ENCODE measurements at regions not wholly inside any gene's neighbourhood (a gene's known extent, or its start where the extent isn't known, plus 50 kb on each side); places are given as distances from the start of the nearest gene placed in this dataset.

GRCh38 chr12:30082381-30082780 lies 298.6 kb upstream of the TMTC1 start:
- DNase-seq (ENCODE audit: low spot score in 2 of 2) (no peak), ATAC-seq (no peak)
- H3K9me3 Mint-ChIP-seq, result peaks cover 5 to 11% of the 10 kb centered on the region in 2 donors
- H3K27ac Mint-ChIP-seq, result no peak overlapping the region
- no peaks in the 10 kb centered on the region for H3K36me3 Mint-ChIP-seq

GRCh38 chr12:30074916-30075315 lies 291.2 kb upstream of the TMTC1 start:
- Mint-ChIP-seq H3K9me3 (peaks cover 0 to 3% of the 10 kb centered on the region in 2 donors), H3K27ac (no peak overlapping the region), H3K36me3 (no peaks in the 10 kb centered on the region)
- no peak for DNase-seq (ENCODE audit: low spot score in 2 of 2)
- no peak for ATAC-seq

GRCh38 chr12:30072824-30073223 lies 289.1 kb upstream of the TMTC1 start:
- Mint-ChIP-seq H3K9me3 (peaks cover 0 to 10% of the 10 kb centered on the region in 2 donors), H3K36me3 (no peaks in the 10 kb centered on the region), H3K27ac (no peak overlapping the region)
- DNase-seq (ENCODE audit: low spot score in 2 of 2) (no peak), ATAC-seq (no peak)

- H3K27ac Mint-ChIP-seq, result no peak overlapping the region
- H3K36me3 Mint-ChIP-seq, result no peaks in the 10 kb centered on the region
- H3K9me3 Mint-ChIP-seq, result peaks cover 0 to 14% of the 10 kb centered on the region in 2 donors
- no peak for DNase-seq (ENCODE audit: low spot score in 2 of 2)
- no peak for ATAC-seq
These were observed 283.4 kb upstream of the TMTC1 start for GRCh38 chr12:30067146-30067545.

GRCh38 chr12:30064906-30065305 lies 281.2 kb upstream of the TMTC1 start:
- peaks cover 0 to 11% of the 10 kb centered on the region in 2 donors for H3K9me3 Mint-ChIP-seq
- no peak for ATAC-seq
- no peaks in the 10 kb centered on the region for H3K36me3 Mint-ChIP-seq
- no peak overlapping the region for H3K27ac Mint-ChIP-seq
- no peak for DNase-seq (ENCODE audit: low spot score in 2 of 2)

- H3K36me3 Mint-ChIP-seq, result no peaks in the 10 kb centered on the region
- H3K27ac Mint-ChIP-seq, result no peak overlapping the region
- peaks cover 0 to 6% of the 10 kb centered on the region in 2 donors for H3K9me3 Mint-ChIP-seq
- no peak for DNase-seq (ENCODE audit: low spot score in 2 of 2)
- ATAC-seq, result no peak
These were observed 279.7 kb upstream of the TMTC1 start for GRCh38 chr12:30063435-30063945.

GRCh38 chr12:30048371-30048770 lies 264.6 kb upstream of the TMTC1 start:
- Mint-ChIP-seq H3K36me3 (no peaks in the 10 kb centered on the region), H3K9me3 (peaks cover 9 to 14% of the 10 kb centered on the region in 2 donors), H3K27ac (no peak overlapping the region)
- ATAC-seq, result no peak
- DNase-seq (ENCODE audit: low spot score in 2 of 2), result no peak

GRCh38 chr12:30047516-30048254 lies 263.9 kb upstream of the TMTC1 start:
- no peak for ATAC-seq
- no peak for DNase-seq (ENCODE audit: low spot score in 2 of 2)
- Mint-ChIP-seq H3K36me3 (no peaks in the 10 kb centered on the region), H3K27ac (no peak overlapping the region), H3K9me3 (peaks cover 9 to 14% of the 10 kb centered on the region in 2 donors)

GRCh38 chr12:30046376-30046775 lies 262.6 kb upstream of the TMTC1 start:
- Mint-ChIP-seq H3K9me3 (peaks cover 9 to 14% of the 10 kb centered on the region in 2 donors), H3K36me3 (no peaks in the 10 kb centered on the region), H3K27ac (no peak overlapping the region)
- DNase-seq (ENCODE audit: low spot score in 2 of 2) (no peak), ATAC-seq (no peak)

- no peak for ATAC-seq
- Mint-ChIP-seq H3K27ac (no peak overlapping the region), H3K36me3 (peaks cover 0 to 4% of the 10 kb centered on the region in 2 donors), H3K9me3 (peaks cover 13 to 17% of the 10 kb centered on the region in 2 donors)
- DNase-seq (ENCODE audit: low spot score in 2 of 2), result no peak
These were observed 261.4 kb upstream of the TMTC1 start for GRCh38 chr12:30045171-30045570.

GRCh38 chr12:30044206-30044605 lies 260.5 kb upstream of the TMTC1 start:
- no peak for ATAC-seq
- peaks cover 0 to 9% of the 10 kb centered on the region in 2 donors for H3K36me3 Mint-ChIP-seq
- H3K27ac Mint-ChIP-seq, result no peak overlapping the region

GRCh38 chr12:30043151-30043847 lies 259.6 kb upstream of the TMTC1 start:
- DNase-seq (ENCODE audit: low spot score in 2 of 2) (no peak), ATAC-seq (no peak)
- Mint-ChIP-seq H3K27ac (no peak overlapping the region), H3K9me3 (peaks cover 14 to 18% of the 10 kb centered on the region in 2 donors), H3K36me3 (peaks cover 0 to 11% of the 10 kb centered on the region in 2 donors)

More at GRCh38 chr12:30044206-30044605, 260.5 kb upstream of the TMTC1 start:
- DNase-seq (ENCODE audit: low spot score in 2 of 2), result no peak
- peaks cover 14 to 18% of the 10 kb centered on the region in 2 donors for H3K9me3 Mint-ChIP-seq

- Mint-ChIP-seq H3K36me3 (peaks cover 0 to 11% of the 10 kb centered on the region in 2 donors), H3K27ac (no peak overlapping the region), H3K9me3 (peaks cover 14 to 17% of the 10 kb centered on the region in 2 donors)
- DNase-seq (ENCODE audit: low spot score in 2 of 2), result no peak
- ATAC-seq, result no peak
These were observed 257.4 kb upstream of the TMTC1 start for GRCh38 chr12:30041096-30041495.

GRCh38 chr12:30030693-30031374 lies 247.1 kb upstream of the TMTC1 start:
- Mint-ChIP-seq H3K36me3 (peaks cover 0 to under 1% of the 10 kb centered on the region in 2 donors), H3K27ac (no peak overlapping the region), H3K9me3 (peaks cover 4 to 8% of the 10 kb centered on the region in 2 donors)
- no peak for ATAC-seq
- no peak for DNase-seq (ENCODE audit: low spot score in 2 of 2)

- Mint-ChIP-seq H3K9me3 (peaks cover 12 to 13% of the 10 kb centered on the region in 2 donors), H3K36me3 (peaks cover 0 to 7% of the 10 kb centered on the region in 2 donors), H3K27ac (no peak overlapping the region)
- ATAC-seq, result no peak
- DNase-seq (ENCODE audit: low spot score in 2 of 2), result no peak
These were observed 243.0 kb upstream of the TMTC1 start for GRCh38 chr12:30026621-30027234.

- ATAC-seq (no peak), DNase-seq (ENCODE audit: low spot score in 2 of 2) (no peak)
- peaks cover 12 to 14% of the 10 kb centered on the region in 2 donors for H3K9me3 Mint-ChIP-seq
- peaks cover 0 to 7% of the 10 kb centered on the region in 2 donors for H3K36me3 Mint-ChIP-seq
- no peak overlapping the region for H3K27ac Mint-ChIP-seq
These were observed 241.6 kb upstream of the TMTC1 start for GRCh38 chr12:30025317-30025716.

Measured in activated naive CD4-positive, alpha-beta T cell treated with anti-CD3 and anti-CD28 coated beads, Interleukin-2, amount 50 U/mL, for 72 hours (primary cell).